CD4-positive, alpha-beta T cell treated with Interleukin-2 at 100 ng/mL for 4 hours (primary cell): ENCODE measurements at regions not wholly inside any gene's neighbourhood (a gene's known extent, or its start where the extent isn't known, plus 50 kb on each side); places are given as distances from the start of the nearest gene placed in this dataset.
"Not testable (repeated sequence)": the region's sequence is repeated elsewhere in the genome, so short reads cannot be mapped to it uniquely, and the experiment has no call there.

ENCODE experiments used
- DNase-seq: peaks from one replicate; pipeline ENCODE4 v3.0.0-alpha.2; 2020; ENCODE audit warnings: low spot score

- no peak for DNase-seq
Measured at GRCh38 chr11:115659061-115659963, 155.1 kb upstream of the CADM1 start.

GRCh38 chr11:115657586-115657985 is 153.4 kb upstream of the CADM1 start:
- DNase-seq = no peak

DNA sequence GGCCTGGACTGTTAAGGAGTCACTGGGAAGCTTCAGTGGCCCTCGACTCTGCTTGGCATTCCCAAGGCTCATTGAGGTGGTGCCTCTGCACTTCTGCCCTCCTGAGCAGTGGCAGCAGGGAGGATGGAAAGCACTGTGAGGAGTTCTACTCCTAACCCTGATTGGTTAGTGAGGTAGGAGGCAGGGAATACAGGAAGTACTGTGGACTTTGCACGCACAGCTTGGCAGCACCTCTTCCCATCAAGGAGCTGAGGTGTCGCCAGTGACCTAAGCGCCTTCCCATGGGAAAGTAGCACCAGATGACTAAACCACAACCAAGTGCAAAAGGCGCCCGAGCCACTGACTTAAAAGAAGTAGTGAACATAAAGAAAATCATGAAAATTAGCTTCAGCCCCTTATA is 152.5 kb upstream of the CADM1 start:
- DNase-seq = no peak

DNA sequence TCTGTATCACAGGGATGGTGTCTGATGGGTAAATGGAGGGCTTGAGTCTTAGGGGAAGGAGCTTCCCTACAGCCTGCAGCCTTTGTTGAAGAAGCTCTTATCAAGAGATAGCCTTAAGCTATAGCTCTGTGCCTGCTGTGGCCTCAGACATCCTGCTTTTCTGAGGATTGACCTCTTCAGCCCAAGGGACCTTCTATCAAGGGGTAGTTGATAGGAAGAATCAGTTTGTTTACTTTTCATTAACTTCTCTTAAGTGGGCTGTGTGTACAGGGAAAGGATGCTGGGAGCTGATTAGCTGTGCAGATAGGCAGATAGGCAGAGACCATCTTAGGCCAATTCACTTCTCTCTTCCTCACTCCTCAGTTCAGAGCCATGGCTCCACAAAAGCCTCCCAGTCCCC is 151.8 kb upstream of the CADM1 start:
- DNase-seq = no peak

GRCh38 chr11:115654792-115655191 is 150.6 kb upstream of the CADM1 start:
- no peak for DNase-seq

GRCh38 chr11:115653926-115654325 is 149.7 kb upstream of the CADM1 start:
- DNase-seq = no peak

DNA sequence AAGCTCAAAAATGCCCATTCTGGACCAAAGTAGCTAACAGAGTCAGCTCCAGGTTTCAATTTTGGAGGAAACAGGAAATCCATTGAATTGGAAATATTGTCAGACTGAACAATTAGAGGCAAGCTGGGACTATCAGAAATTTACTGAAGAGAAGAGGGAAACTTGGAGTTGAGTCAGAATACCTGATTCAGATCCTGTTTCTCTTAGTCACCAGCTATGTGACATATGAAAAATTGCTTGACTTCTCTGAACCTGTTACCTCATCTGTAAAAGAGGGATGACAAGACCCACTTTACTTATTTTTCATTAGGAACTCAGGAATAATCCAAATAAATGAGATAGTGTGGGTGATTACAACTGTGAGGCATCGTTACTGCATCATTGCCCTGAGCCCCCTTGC is 148.9 kb upstream of the CADM1 start:
- no peak for DNase-seq

- no peak for DNase-seq
Measured at GRCh38 chr11:115652496-115652895, 148.3 kb upstream of the CADM1 start.

- no peak for DNase-seq
Measured at GRCh38 chr11:115652094-115652493, 147.9 kb upstream of the CADM1 start.

- no peak for DNase-seq
Measured at GRCh38 chr11:115649461-115649860, 145.2 kb upstream of the CADM1 start.

GRCh38 chr11:115645631-115646317 is 141.6 kb upstream of the CADM1 start:
- DNase-seq = no peak

- DNase-seq = no peak
Measured at GRCh38 chr11:115644856-115645255, 140.6 kb upstream of the CADM1 start.

GRCh38 chr11:115643549-115644270 is 139.5 kb upstream of the CADM1 start:
- DNase-seq = no peak

- DNase-seq = no peak
Measured at GRCh38 chr11:115642660-115643059, 138.4 kb upstream of the CADM1 start.

DNA sequence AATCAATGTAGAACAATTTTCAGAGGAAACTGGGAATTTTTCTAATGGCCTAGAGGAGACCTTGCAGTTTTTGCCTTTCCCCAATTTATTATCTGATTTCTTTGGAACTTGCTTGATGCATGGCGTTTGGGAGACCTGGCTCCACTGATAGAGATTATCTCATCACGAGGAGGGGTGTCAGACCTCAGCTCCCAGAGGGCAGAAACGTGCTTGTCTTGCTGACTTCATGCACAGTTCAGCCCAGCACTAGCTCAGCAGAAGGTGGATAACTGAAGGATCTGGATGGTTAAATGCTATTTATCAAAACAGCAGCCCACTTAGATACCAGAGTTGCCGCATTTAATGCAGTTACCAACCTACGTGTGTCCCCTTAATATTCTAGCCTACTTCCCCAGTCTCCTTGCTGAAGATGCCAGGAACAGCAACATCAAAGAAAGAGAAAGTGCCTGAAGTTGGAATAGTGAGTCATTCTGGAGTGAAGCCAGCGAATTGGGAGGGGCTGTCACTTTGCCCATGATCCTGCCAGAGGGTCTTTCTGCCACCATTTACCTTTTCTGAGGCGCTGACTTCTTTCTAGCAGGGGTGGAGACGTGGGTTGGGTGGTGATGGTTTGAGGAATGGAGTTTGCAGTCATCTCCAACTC is 133.5 kb upstream of the CADM1 start:
- no peak for DNase-seq

DNA sequence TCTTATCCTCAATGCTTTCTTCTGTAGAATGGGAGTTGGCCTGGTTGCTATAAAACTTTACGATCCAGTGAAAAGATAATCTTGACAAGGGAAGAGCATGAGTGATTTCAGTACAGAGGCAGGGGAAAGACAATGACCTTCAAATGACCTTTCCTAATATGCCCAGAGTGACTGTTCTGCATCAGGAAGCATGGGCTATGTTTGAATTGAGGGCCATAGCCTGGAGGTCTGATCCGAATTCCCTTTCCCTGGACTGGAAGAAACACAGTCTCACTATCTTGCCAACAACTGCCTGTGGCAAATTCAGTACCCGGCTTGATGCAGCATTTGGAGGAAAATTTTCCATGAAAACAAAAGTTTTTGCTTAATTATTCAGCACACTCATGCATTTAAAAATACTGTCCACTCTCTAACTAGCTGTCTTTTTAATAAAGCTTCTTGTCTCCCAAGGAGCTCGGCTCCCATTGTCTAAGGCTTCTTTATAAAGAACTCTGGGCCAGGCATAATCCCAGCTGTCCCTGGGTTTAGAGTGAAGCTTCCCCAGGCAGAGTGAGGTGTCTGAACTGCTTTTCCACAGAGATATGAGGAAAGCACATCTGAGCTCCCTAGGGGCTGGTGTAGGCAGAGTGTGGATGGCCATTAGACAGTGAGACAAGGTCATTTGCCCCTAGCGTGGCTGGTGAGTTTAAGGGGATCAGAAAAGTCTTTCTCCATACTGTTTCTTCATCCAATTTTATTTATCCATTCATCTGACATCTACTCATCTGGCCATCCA is 132.7 kb upstream of the CADM1 start:
- DNase-seq = no peak

DNA sequence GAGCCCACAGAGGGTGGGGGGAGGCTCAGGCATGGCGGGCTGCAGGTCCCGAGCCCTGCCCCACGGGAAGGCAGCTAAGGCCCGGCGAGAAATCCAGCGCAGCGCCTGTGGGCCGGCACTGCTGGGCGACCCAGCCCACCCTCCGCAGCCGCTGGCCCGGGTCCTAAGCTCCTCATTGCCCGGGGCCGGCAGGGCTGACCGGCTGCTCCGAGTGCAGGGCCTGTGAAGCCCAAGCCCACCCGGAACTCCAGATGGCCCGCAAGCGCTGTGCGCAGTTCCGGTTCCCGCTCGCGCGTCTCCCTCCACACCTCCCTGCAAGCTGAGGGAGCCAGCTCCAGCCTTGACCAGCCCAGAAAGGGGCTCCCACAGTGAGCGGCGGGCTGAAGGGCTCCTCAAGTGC is 129.8 kb upstream of the CADM1 start:
- not testable (repeated sequence) for DNase-seq

- no peak for DNase-seq
Measured at GRCh38 chr11:115632061-115632460, 127.8 kb upstream of the CADM1 start.

- DNase-seq = no peak
Measured at GRCh38 chr11:115631609-115632008, 127.4 kb upstream of the CADM1 start.

GRCh38 chr11:115630214-115630613 is 126.0 kb upstream of the CADM1 start:
- no peak for DNase-seq

GRCh38 chr11:115629456-115630015 is 125.3 kb upstream of the CADM1 start:
- no peak for DNase-seq
